HFFc6 (cell line): ENCODE measurements at regions not wholly inside any gene's neighbourhood (a gene's known extent, or its start where the extent isn't known, plus 50 kb on each side); places are given as distances from the start of the nearest gene placed in this dataset.

Source experiments
- DNase-seq: peaks from one replicate; pipeline ENCODE4 v3.0.0-alpha.2; 2018
- H3K27ac Mint-ChIP-seq: 2 replicates; pipeline ENCODE4 v1.8.0; 2020; ENCODE audit warnings: mild to moderate bottlenecking, mixed read lengths
- H3K27me3 Mint-ChIP-seq: 2 replicates; pipeline ENCODE4 v1.8.0; 2021; ENCODE audit warnings: mild to moderate bottlenecking, moderate library complexity, mixed read lengths; ENCODE audit not compliant: insufficient read depth
- H3K36me3 Mint-ChIP-seq: 2 replicates; pipeline ENCODE4 v1.8.0; 2021; ENCODE audit warnings: low read depth, mixed read lengths
- H3K4me1 Mint-ChIP-seq: 2 replicates; pipeline ENCODE4 v1.8.0; 2020; ENCODE audit warnings: low read depth, mixed read lengths
- H3K4me3 Mint-ChIP-seq: 2 replicates; pipeline ENCODE4 v1.8.0; 2020; ENCODE audit warnings: mild to moderate bottlenecking, moderate library complexity, mixed read lengths
- H3K9me3 Mint-ChIP-seq: 2 replicates; pipeline ENCODE4 v1.8.0; 2020; ENCODE audit warnings: mild to moderate bottlenecking, mixed read lengths
- TF ChIP-seq, protein P1 (sequence below): fragments of 200-600 bp; sonication (generic); IDR thresholded peaks from 2 replicates; pipeline ENCODE4 v1.5.0; 2021; ENCODE audit warnings: antibody characterized with exemption, mild to moderate bottlenecking

DNA sequence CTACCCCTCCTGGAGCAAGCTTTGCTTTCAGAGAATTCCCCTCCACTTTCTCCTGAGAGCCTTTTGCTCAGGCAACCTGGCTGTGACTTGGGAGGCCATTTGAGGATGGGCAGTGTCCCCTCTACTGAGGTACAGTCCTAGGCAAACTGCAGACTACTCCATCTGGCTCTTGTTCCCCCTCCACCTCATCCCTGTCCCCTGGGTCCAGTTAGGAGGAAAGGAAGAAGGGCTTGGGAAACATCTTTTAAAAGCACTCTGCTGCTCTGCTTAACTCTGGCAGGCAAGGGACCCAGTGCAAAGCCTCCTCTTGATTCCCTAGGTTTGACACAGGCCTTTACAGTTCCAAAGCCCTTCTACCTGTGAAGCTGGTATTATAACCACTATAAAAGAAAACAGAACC, 108.2 kb downstream of the NAV1 start:
- DNase-seq: no peak
- H3K4me1 Mint-ChIP-seq: peaks cover 57% of the 10 kb centered on the region
- peak overlapping the region; percentile 93 for H3K4me3 Mint-ChIP-seq
- peaks cover 2% of the 10 kb centered on the region for H3K27me3 Mint-ChIP-seq
- peaks cover 32% of the 10 kb centered on the region for H3K36me3 Mint-ChIP-seq
- no peaks in the 10 kb centered on the region for H3K9me3 Mint-ChIP-seq
- TF ChIP-seq, protein P1, sequence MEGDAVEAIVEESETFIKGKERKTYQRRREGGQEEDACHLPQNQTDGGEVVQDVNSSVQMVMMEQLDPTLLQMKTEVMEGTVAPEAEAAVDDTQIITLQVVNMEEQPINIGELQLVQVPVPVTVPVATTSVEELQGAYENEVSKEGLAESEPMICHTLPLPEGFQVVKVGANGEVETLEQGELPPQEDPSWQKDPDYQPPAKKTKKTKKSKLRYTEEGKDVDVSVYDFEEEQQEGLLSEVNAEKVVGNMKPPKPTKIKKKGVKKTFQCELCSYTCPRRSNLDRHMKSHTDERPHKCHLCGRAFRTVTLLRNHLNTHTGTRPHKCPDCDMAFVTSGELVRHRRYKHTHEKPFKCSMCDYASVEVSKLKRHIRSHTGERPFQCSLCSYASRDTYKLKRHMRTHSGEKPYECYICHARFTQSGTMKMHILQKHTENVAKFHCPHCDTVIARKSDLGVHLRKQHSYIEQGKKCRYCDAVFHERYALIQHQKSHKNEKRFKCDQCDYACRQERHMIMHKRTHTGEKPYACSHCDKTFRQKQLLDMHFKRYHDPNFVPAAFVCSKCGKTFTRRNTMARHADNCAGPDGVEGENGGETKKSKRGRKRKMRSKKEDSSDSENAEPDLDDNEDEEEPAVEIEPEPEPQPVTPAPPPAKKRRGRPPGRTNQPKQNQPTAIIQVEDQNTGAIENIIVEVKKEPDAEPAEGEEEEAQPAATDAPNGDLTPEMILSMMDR: no peak
- H3K27ac Mint-ChIP-seq: peak overlapping the region; percentile 56

DNA sequence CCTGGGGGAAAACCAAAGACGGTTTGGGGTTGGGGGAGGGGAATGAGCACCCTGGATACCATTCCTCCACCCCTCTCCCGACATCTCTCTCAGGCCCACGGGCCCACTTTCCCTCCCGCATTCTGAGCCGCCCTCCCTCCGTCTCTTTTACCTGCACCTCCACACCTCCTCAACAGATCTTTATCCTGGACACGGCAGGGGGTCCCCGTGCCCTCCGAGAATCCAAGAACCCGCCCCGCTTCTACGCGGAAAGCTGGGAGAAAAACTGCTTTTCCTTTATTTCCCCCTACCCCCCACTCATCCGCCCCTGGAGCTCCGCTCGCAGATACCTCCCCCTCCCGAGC, 108.8 kb downstream of the NAV1 start:
- H3K4me3 Mint-ChIP-seq: peak overlapping the region; percentile 93
- TF ChIP-seq, protein P1: no peak
- peaks cover 32% of the 10 kb centered on the region for H3K36me3 Mint-ChIP-seq
- H3K27me3 Mint-ChIP-seq: peaks cover 2% of the 10 kb centered on the region
- H3K9me3 Mint-ChIP-seq: no peaks in the 10 kb centered on the region
- peak overlapping the region; percentile 56; the same call in 1 of the 2 replicates for H3K27ac Mint-ChIP-seq
- DNase-seq: no peak
- H3K4me1 Mint-ChIP-seq: peaks cover 60% of the 10 kb centered on the region

DNA sequence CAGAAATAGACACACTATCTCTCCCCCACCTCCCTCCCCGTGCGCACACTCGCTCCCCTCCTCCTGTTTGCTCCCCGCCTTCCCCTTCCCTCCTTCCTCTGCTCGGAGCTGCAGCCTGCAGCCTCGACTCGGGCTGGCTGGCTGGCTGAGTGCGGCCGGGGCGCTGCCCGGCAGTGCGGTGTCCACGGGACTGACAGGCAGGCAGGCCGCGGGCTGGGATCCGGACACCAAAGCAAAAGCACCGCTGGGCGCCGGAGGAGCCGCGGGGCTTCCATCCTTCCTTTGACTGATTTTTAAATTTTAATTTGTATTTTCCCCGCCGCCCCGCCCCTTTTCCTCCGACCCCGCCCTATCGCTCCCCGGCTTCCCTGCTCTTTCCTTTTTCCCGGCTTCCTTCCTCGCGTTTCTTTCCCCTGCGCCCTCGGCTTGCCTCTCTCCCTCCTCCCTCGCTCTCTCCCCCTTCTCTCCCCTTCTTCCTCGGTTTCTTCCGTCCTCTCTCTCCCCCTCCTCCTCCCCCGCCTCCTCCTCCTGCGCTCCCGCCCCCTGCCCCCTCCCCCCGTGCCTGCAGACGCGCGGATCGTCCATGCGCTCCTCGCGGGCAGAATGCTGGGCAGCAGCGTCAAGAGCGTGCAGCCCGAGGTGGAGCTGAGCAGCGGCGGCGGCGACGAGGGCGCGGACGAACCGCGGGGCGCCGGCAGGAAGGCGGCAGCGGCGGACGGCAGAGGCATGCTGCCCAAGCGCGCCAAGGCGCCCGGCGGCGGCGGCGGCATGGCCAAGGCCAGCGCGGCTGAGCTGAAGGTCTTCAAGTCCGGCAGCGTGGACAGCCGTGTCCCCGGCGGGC, 109.4 kb downstream of the NAV1 start:
- peaks cover 2% of the 10 kb centered on the region for H3K27me3 Mint-ChIP-seq
- no peaks in the 10 kb centered on the region for H3K9me3 Mint-ChIP-seq
- peak; percentile 41 for DNase-seq
- peaks cover 32% of the 10 kb centered on the region for H3K36me3 Mint-ChIP-seq
- peak overlapping the region; percentile 88 for H3K27ac Mint-ChIP-seq
- H3K4me3 Mint-ChIP-seq: peak overlapping the region; percentile 93
- peaks cover 66% of the 10 kb centered on the region for H3K4me1 Mint-ChIP-seq
- TF ChIP-seq, protein P1: no peak

DNA sequence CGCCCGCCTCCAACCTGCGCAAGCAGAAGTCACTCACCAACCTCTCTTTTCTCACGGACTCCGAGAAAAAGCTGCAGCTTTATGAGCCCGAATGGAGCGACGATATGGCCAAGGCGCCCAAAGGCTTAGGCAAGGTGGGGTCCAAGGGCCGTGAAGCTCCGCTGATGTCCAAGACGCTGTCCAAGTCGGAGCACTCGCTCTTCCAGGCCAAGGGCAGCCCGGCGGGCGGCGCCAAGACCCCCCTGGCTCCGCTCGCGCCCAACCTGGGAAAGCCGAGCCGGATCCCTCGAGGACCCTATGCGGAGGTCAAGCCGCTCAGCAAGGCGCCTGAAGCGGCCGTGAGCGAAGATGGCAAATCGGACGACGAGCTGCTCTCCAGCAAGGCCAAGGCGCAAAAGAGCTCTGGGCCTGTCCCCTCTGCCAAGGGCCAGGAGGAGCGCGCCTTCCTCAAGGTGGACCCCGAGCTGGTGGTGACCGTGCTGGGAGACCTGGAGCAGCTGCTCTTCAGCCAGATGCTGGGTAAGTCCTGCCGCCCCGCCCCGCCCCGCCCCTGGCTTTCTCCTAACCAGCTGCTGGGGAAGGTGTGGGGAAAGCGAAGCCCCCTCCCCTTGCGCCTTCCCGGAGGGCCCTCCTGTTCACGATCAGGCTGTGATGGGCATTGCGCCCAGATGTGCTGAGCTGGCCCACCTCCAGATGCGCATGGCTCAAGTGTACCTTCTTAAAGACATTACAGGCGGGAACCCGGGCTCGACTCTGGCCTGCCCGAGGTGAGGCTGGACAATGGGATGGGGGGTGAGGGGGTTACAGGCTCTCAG, 110.2 kb downstream of the NAV1 start:
- Mint-ChIP-seq H3K4me1 (peaks cover 68% of the 10 kb centered on the region), H3K27ac (peak overlapping the region; percentile 88), H3K4me3 (peak overlapping the region; percentile 93), H3K27me3 (peaks cover 2% of the 10 kb centered on the region), H3K9me3 (no peaks in the 10 kb centered on the region), H3K36me3 (peaks cover 25% of the 10 kb centered on the region)
- TF ChIP-seq, protein P1: no peak
- no peak for DNase-seq

DNA sequence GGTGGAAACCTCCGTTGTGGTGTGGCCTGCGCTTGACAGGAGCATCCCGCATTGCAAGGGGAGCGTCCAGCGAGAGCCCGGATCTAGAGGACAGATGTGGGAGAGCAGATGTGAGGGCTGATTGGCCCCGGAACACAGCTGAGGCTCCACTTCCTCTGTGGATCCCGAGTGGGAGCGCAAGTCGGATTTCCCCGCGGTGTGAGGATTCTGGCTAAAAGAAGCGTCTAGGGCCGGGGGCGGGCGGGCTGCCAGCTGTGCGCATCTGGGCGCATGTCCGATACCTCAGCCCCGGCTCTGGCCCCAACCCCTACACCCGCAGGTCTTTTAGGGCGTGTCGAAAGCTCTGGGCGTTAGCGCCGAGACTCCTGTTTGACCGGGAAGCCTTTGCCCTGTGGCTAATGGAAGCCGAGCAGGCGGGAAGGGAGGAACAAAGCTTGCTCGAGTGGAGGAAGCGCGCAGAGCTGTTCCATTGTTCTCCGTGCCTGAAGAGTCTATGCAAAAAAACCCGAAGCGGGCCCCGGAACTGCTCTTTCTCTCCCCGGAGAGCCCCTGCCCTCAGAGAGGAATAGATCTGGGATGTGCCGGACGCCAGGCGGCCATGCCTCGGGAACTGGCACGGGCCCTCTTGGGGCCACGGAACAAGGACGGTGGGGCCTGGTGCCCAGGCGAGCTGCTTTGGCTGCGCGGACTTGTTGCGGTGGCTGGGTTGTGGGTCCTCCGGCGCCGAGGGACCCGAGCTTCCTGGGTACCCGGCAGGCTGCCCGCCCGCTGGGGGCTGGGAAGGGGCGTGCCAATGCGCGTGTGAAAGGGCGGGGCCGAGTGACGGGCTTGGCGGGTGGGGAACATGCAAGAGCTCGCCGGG, 111.1 kb downstream of the NAV1 start:
- Mint-ChIP-seq H3K9me3 (no peaks in the 10 kb centered on the region), H3K4me3 (peak overlapping the region; percentile 93), H3K27ac (peak overlapping the region; percentile 88), H3K27me3 (peaks cover 4% of the 10 kb centered on the region), H3K4me1 (peaks cover 70% of the 10 kb centered on the region), H3K36me3 (peaks cover 22% of the 10 kb centered on the region)
- peak; percentile 57 for DNase-seq
- TF ChIP-seq, protein P1: 0 out of 2 replicates have a peak, but pooled peaks have one; percentile 9
